ENCODE measurements at regions not wholly inside any gene's neighbourhood (a gene's known extent, or its start where the extent isn't known, plus 50 kb on each side); places are given as distances from the start of the nearest gene placed in this dataset.

DNA sequence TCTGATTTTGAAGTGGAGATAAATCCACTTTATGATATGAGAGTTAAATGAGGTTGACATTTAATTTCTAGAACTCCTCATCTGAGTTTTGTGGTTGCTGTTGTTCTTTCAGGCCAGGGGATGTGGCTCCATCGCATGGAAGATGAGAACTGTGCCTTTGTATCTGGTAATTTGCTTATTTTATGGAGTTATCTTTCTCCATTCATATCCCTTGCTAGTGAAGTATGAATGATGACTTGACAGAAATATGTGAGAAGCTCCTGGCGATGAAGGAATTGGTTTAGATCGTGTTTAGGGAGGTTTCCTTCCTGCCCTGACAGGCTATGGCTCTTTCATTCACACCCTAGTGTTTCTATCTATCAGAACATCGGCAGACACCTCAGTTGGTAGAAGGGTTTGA lies 393.7 kb downstream of the ETS1 start:
- TF ChIP-seq, protein P1, sequence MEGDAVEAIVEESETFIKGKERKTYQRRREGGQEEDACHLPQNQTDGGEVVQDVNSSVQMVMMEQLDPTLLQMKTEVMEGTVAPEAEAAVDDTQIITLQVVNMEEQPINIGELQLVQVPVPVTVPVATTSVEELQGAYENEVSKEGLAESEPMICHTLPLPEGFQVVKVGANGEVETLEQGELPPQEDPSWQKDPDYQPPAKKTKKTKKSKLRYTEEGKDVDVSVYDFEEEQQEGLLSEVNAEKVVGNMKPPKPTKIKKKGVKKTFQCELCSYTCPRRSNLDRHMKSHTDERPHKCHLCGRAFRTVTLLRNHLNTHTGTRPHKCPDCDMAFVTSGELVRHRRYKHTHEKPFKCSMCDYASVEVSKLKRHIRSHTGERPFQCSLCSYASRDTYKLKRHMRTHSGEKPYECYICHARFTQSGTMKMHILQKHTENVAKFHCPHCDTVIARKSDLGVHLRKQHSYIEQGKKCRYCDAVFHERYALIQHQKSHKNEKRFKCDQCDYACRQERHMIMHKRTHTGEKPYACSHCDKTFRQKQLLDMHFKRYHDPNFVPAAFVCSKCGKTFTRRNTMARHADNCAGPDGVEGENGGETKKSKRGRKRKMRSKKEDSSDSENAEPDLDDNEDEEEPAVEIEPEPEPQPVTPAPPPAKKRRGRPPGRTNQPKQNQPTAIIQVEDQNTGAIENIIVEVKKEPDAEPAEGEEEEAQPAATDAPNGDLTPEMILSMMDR (IDR thresholded peaks at IDR 0.05): no peak
- H3K9me3 Mint-ChIP-seq (ENCODE audit: low read depth): no peaks in the 10 kb centered on the region

DNA sequence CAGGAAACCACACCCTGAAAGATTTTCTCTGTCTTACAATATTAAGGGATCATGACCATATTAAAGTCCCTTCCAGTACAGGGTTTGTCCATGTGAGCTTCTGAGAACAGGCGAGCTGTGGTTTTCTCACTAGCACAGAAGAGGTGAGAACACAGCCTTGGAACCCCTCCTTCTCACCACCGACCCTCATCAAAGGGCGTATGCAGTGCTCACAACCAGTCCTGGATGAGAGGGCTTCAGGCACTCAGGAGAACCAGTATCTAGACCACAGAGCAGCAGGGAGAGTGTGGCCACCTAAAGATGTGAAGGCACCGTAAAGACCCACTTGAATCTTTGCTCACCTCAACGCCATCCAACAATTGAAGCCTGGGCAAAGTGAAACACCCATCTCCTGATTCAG lies 397.0 kb downstream of the ETS1 start:
- TF ChIP-seq, protein P1 (IDR thresholded peaks at IDR 0.05): no peak
- H3K4me1 Mint-ChIP-seq (ENCODE audit: low read depth): peaks cover 9% of the 10 kb centered on the region
- H3K36me3 Mint-ChIP-seq (ENCODE audit: low read depth): peaks cover under 1% of the 10 kb centered on the region
- peaks cover 9% of the 10 kb centered on the region for H3K9me3 Mint-ChIP-seq (ENCODE audit: low read depth)
- no peak for DNase-seq (ENCODE audit: low spot score)
- no peak overlapping the region for H3K4me3 Mint-ChIP-seq (ENCODE audit: unreplicated experiment)
- H3K27ac Mint-ChIP-seq (ENCODE audit: unreplicated experiment): no peak overlapping the region
- H3K27me3 Mint-ChIP-seq (ENCODE audit: low read depth): no peaks in the 10 kb centered on the region

More for the DNA sequence above, 393.7 kb downstream of the ETS1 start:
- H3K36me3 Mint-ChIP-seq (ENCODE audit: low read depth): no peaks in the 10 kb centered on the region
- H3K27ac Mint-ChIP-seq (ENCODE audit: unreplicated experiment): no peak overlapping the region
- no peak for DNase-seq (ENCODE audit: low spot score)
- H3K4me1 Mint-ChIP-seq (ENCODE audit: low read depth): peaks cover 2% of the 10 kb centered on the region
- no peak overlapping the region for H3K4me3 Mint-ChIP-seq (ENCODE audit: unreplicated experiment)
- no peaks in the 10 kb centered on the region for H3K27me3 Mint-ChIP-seq (ENCODE audit: low read depth)

DNA sequence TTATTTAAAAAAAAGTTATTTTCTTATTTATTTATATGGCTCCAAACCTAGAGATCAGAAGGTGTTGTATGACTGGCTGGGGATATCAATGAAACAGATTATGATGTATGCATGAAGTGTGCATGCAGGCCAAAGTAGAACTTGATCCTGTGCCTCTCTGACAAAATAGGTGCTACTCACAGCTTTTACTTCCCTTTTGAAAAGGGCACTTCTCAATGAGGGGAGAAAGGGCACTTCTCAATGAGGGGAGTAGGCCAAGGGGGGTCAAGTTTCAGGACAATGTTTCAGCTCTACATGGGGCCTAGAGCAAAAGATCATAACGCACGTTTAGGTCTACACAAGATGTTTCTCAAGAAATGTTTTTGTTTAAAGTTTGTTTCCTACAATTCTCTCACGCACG lies 397.5 kb downstream of the ETS1 start:
- TF ChIP-seq, protein P1 (IDR thresholded peaks at IDR 0.05): no peak
- no peak for DNase-seq (ENCODE audit: low spot score)
- peaks cover 3% of the 10 kb centered on the region for H3K36me3 Mint-ChIP-seq (ENCODE audit: low read depth)
- H3K9me3 Mint-ChIP-seq (ENCODE audit: low read depth): peaks cover 14% of the 10 kb centered on the region
- peaks cover 9% of the 10 kb centered on the region for H3K4me1 Mint-ChIP-seq (ENCODE audit: low read depth)
- no peak overlapping the region for H3K27ac Mint-ChIP-seq (ENCODE audit: unreplicated experiment)
- no peak overlapping the region for H3K4me3 Mint-ChIP-seq (ENCODE audit: unreplicated experiment)
- H3K27me3 Mint-ChIP-seq (ENCODE audit: low read depth): no peaks in the 10 kb centered on the region

DNA sequence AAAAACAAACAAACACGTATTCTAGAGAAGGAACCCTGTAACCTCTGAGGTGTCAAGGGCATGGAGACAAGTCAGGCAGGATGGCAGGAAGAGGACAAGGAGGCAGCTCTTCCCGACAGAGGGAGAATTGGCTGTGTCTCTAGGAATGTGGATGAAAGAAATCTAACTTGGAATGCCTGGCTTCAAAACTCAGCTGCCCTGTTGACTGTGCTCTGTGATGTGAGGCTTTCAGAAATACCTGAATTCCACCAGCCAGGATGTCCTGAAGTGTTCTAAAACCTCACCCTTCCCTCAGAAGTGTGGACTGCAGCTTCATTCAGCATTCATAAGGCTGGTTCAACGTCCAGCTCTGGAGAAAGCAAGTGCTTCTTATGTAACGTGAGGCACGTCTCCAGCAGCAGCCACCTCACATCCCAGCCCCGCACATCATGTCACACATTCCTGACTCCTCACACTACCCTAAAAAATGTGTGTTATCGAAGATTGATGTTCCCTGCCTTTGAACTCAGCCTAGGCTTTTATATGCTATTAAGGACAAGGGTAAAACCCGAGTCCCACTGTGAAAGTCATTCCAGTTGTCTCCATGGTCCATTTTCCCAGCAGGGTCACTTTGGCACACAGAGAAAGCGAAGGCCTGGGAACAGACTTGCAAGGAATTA lies 398.9 kb downstream of the ETS1 start:
- H3K4me3 Mint-ChIP-seq (ENCODE audit: unreplicated experiment): no peak overlapping the region
- H3K27ac Mint-ChIP-seq (ENCODE audit: unreplicated experiment): no peak overlapping the region
- no peaks in the 10 kb centered on the region for H3K27me3 Mint-ChIP-seq (ENCODE audit: low read depth)
- H3K4me1 Mint-ChIP-seq (ENCODE audit: low read depth): peaks cover 11% of the 10 kb centered on the region
- H3K9me3 Mint-ChIP-seq (ENCODE audit: low read depth): peaks cover 18% of the 10 kb centered on the region
- TF ChIP-seq, protein P1 (IDR thresholded peaks at IDR 0.05): no peak
- no peak for DNase-seq (ENCODE audit: low spot score)
- H3K36me3 Mint-ChIP-seq (ENCODE audit: low read depth): peaks cover 3% of the 10 kb centered on the region

DNA sequence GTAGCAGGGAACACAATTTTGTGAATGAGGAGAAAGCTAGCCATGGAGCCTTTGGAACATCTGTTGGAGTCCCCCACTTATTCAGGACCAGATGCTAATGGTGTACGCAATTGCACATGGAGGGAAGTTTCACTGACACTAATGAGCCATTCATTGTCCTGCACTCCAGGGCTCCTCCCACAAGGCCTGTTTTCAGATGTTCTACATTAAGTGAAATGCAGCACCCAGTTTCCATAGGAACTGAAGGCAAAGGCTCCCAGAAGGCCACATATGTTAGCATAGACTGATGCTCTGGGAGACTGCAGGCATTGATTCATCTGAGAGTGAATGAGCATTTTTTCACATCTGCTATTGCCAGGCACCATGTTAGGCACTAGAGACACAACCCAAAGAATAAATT lies 399.5 kb downstream of the ETS1 start:
- Mint-ChIP-seq H3K27ac (ENCODE audit: unreplicated experiment) (no peak overlapping the region), H3K4me1 (ENCODE audit: low read depth) (peaks cover 17% of the 10 kb centered on the region), H3K4me3 (ENCODE audit: unreplicated experiment) (no peak overlapping the region), H3K36me3 (ENCODE audit: low read depth) (peaks cover 3% of the 10 kb centered on the region), H3K27me3 (ENCODE audit: low read depth) (no peaks in the 10 kb centered on the region), H3K9me3 (ENCODE audit: low read depth) (peaks cover 18% of the 10 kb centered on the region)
- TF ChIP-seq, protein P1 (IDR thresholded peaks at IDR 0.05): no peak
- no peak for DNase-seq (ENCODE audit: low spot score)
